Prostate gland (tissue), 2 donors: ENCODE measurements at regions not wholly inside any gene's neighbourhood (a gene's known extent, or its start where the extent isn't known, plus 50 kb on each side); places are given as distances from the start of the nearest gene placed in this dataset.

Experiments used
- CTCF ChIP-seq, 4 experiments: fragments of 200-600 bp in 2 of 4; fragments of 450-650 bp in 2 of 4; sonication (generic) in 2 of 4; IDR thresholded peaks; 1 replicate in 3 of 4; 2 replicates in 1 of 4; pipeline ENCODE4 v1.5.1; 2016 to 2019; ENCODE audit warnings: antibody characterized with exemption in 4 of 4, mild to moderate bottlenecking in 2 of 4, moderate library complexity in 2 of 4
- POLR2A ChIP-seq: fragments of 450-650 bp; IDR thresholded peaks from one replicate; pipeline ENCODE4 v1.6.1; 2016; ENCODE audit warnings: antibody characterized with exemption, mild to moderate bottlenecking
- POLR2AphosphoS5 ChIP-seq: sonication (generic); formaldehyde crosslinking; IDR thresholded peaks from one replicate; pipeline ENCODE4 v1.6.1; 2017; ENCODE audit warnings: antibody characterized with exemption

DNA sequence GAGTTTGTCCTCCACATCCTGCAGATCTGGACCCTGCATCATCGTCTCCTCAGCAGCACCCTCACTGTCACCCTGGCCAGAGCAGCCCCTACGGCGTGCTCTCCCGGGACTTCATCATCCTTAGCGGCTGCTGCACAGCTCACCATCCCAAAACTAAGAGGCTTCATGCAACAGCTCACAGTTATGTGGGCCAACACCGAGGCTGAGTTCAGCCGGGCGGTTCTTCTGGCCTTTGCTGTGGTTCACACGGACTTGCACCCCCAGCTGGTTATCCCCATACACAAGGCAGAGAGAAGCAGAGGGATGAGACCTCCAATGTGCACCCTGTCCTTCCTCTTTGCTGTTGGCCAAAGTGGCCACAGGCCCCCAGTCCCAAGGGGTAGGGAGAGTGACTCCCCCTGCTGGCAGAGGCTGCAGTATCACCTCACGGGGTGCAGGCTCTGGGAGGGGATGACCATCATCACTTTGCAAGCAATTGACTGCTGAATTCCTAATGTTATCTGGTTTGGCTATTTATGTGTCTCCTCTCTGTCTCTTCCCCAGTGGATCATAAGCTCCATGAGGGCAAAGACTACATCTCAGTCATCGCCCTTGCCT lies 276.8 kb downstream of the BRD1 start:
- TF ChIP-seq CTCF (IDR thresholded peaks at IDR 0.05) = no peak
- TF ChIP-seq POLR2A = no peak
- TF ChIP-seq POLR2AphosphoS5 = no peak
